ENCODE measurements at regions not wholly inside any gene's neighbourhood (a gene's known extent, or its start where the extent isn't known, plus 50 kb on each side); places are given as distances from the start of the nearest gene placed in this dataset.

- H3K4me1 ChIP-seq: no peaks in the 10 kb centered on the region
- no peaks in the 10 kb centered on the region for H3K27me3 ChIP-seq
- H3K36me3 ChIP-seq: no peaks in the 10 kb centered on the region
- no peak for DNase-seq (ENCODE audit: low spot score in 2 of 2)
- TF ChIP-seq, protein P1, sequence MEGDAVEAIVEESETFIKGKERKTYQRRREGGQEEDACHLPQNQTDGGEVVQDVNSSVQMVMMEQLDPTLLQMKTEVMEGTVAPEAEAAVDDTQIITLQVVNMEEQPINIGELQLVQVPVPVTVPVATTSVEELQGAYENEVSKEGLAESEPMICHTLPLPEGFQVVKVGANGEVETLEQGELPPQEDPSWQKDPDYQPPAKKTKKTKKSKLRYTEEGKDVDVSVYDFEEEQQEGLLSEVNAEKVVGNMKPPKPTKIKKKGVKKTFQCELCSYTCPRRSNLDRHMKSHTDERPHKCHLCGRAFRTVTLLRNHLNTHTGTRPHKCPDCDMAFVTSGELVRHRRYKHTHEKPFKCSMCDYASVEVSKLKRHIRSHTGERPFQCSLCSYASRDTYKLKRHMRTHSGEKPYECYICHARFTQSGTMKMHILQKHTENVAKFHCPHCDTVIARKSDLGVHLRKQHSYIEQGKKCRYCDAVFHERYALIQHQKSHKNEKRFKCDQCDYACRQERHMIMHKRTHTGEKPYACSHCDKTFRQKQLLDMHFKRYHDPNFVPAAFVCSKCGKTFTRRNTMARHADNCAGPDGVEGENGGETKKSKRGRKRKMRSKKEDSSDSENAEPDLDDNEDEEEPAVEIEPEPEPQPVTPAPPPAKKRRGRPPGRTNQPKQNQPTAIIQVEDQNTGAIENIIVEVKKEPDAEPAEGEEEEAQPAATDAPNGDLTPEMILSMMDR (IDR thresholded peaks at IDR 0.05): no peak
- H3K9me3 ChIP-seq: peaks cover 0 to 4% of the 10 kb centered on the region in 2 donors
- H3K27ac ChIP-seq: no peak overlapping the region
- no peak overlapping the region for H3K4me3 ChIP-seq
- intact Hi-C loops (cut with DNase I): no loop called here
Measured at GRCh38 chr13:110097013-110097412, 209.9 kb downstream of the COL4A1 start.

DNA sequence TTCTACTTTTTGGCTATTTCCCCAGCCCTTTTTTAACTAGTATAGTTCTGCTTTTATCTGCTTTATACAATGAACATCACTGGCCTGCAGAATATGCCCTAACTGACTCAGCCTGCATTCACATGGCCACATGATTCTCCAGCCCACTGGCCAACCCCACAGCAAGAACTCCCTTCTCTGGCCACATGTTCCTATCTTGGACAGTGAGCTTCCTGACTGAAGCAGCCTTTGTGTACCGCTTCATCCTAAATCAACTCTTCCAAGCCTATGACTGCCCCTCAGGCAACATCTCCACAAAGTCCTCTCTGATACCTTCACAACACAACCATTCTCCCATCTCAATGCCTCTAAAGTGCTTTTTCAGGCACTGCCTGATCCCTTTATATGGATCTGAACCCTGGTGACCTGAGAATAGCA is 214.1 kb downstream of the COL4A1 start:
- H3K36me3 ChIP-seq: no peaks in the 10 kb centered on the region
- intact Hi-C loops (cut with DNase I): no loop called here
- DNase-seq (ENCODE audit: low spot score in 2 of 2): no peak
- H3K27ac ChIP-seq: no peak overlapping the region
- no peaks in the 10 kb centered on the region for H3K27me3 ChIP-seq
- H3K4me3 ChIP-seq: no peak overlapping the region
- no peaks in the 10 kb centered on the region for H3K9me3 ChIP-seq
- no peaks in the 10 kb centered on the region for H3K4me1 ChIP-seq
- TF ChIP-seq, protein P1 (IDR thresholded peaks at IDR 0.05): no peak

GRCh38 chr13:110089815-110090214 is 217.1 kb downstream of the COL4A1 start:
- intact Hi-C loops (cut with DNase I): no loop called here
- H3K27ac ChIP-seq: no peak overlapping the region

GRCh38 chr13:110089100-110089499 is 217.9 kb downstream of the COL4A1 start:
- intact Hi-C loops (cut with DNase I): no loop called here
- Histone ChIP-seq H3K36me3 (no peaks in the 10 kb centered on the region), H3K27me3 (no peaks in the 10 kb centered on the region), H3K4me3 (no peak overlapping the region), H3K9me3 (peaks cover 3 to 10% of the 10 kb centered on the region in 2 donors), H3K4me1 (no peaks in the 10 kb centered on the region), H3K27ac (no peak overlapping the region)
- DNase-seq (ENCODE audit: low spot score in 2 of 2): no peak
- TF ChIP-seq, protein P1 (IDR thresholded peaks at IDR 0.05): no peak

More at GRCh38 chr13:110089815-110090214, 217.1 kb downstream of the COL4A1 start:
- Histone ChIP-seq H3K9me3 (peaks cover 3 to 10% of the 10 kb centered on the region in 2 donors), H3K4me1 (no peaks in the 10 kb centered on the region), H3K4me3 (no peak overlapping the region), H3K27me3 (no peaks in the 10 kb centered on the region), H3K36me3 (no peaks in the 10 kb centered on the region)
- no peak for DNase-seq (ENCODE audit: low spot score in 2 of 2)
- TF ChIP-seq, protein P1 (IDR thresholded peaks at IDR 0.05): no peak

- H3K27ac ChIP-seq: no peak overlapping the region
- no peaks in the 10 kb centered on the region for H3K36me3 ChIP-seq
- TF ChIP-seq, protein P1 (IDR thresholded peaks at IDR 0.05): no peak
- H3K27me3 ChIP-seq: no peaks in the 10 kb centered on the region
- no peak for DNase-seq (ENCODE audit: low spot score in 2 of 2)
- intact Hi-C loops (cut with DNase I): no loop called here
- no peaks in the 10 kb centered on the region for H3K4me1 ChIP-seq
- no peak overlapping the region for H3K4me3 ChIP-seq
- no peaks in the 10 kb centered on the region for H3K9me3 ChIP-seq
Measured at GRCh38 chr13:110073982-110074381, 233.0 kb downstream of the COL4A1 start.

DNA sequence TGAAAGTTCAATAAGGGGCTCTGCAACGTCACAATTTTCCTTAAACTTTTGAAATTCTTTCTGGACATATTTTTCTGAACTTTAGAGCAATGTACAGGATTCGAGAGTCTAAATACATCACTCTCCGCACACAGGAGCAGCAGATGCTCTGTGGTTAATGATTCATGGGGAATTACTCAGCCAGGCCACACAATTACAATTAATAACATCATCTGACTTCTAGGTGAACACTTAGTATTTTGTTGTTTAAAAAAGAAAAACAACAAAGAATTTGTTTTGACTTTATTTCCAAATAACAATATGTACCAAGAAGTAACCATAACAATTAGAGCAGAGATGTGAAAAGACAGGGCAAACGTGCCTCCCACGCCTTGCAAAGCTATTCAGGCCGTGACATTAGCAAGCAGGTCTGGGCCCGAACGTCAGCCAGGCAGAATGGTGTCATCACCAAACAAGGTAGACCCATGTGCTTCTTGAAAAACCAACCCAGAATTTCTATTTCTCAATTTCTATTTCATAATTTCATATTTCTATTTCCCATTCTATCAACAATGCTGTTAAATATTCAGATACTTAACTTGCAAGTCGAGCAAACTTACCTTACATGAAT is 236.3 kb downstream of the COL4A1 start:
- TF ChIP-seq, protein P1 (IDR thresholded peaks at IDR 0.05): no peak

More for the DNA sequence above, 236.3 kb downstream of the COL4A1 start:
- no peaks in the 10 kb centered on the region for H3K9me3 ChIP-seq
- no peaks in the 10 kb centered on the region for H3K36me3 ChIP-seq
- H3K27me3 ChIP-seq: no peaks in the 10 kb centered on the region
- H3K4me1 ChIP-seq: no peaks in the 10 kb centered on the region
- intact Hi-C loops (cut with DNase I): no loop called here
- H3K27ac ChIP-seq: no peak overlapping the region
- no peak for DNase-seq (ENCODE audit: low spot score in 2 of 2)
- H3K4me3 ChIP-seq: no peak overlapping the region

All from ascending aorta (tissue), 2 donors.